Activated CD4-positive, alpha-beta T cell treated with anti-CD3 and anti-CD28 coated beads, Interleukin-2, amount 50 U/mL, for 24 hours (primary cell): ENCODE measurements at regions not wholly inside any gene's neighbourhood (a gene's known extent, or its start where the extent isn't known, plus 50 kb on each side); places are given as distances from the start of the nearest gene placed in this dataset.
"Not testable (repeated sequence)": the region's sequence is repeated elsewhere in the genome, so short reads cannot be mapped to it uniquely, and the experiment has no call there.

Experiments
- DNase-seq, 2 donors: peaks; one replicate each; pipeline ENCODE4 v3.0.0-alpha.2; 2020; ENCODE audit warnings: low read depth in 1 of 2, low spot score in 1 of 2

- DNase-seq, result no peak
Measured at GRCh38 chr13:78160793-78161192, 242.2 kb upstream of the EDNRB start.

GRCh38 chr13:78152415-78152814, 233.8 kb upstream of the EDNRB start:
- no peak for DNase-seq

- DNase-seq, result no peak
Measured at GRCh38 chr13:78147905-78148304, 229.3 kb upstream of the EDNRB start.

- no peak for DNase-seq
Measured at GRCh38 chr13:78145276-78145675, 226.6 kb upstream of the EDNRB start.

GRCh38 chr13:78139765-78140164, 221.1 kb upstream of the EDNRB start:
- no peak for DNase-seq

- no peak for DNase-seq
Measured at GRCh38 chr13:78138756-78139155, 220.1 kb upstream of the EDNRB start.

- DNase-seq, result peak in 1 of 2 donors; percentile 4
Measured at GRCh38 chr13:78137404-78138142, 218.9 kb upstream of the EDNRB start.

GRCh38 chr13:78136966-78137365, 218.3 kb upstream of the EDNRB start:
- DNase-seq, result no peak

- DNase-seq, result no peak
Measured at GRCh38 chr13:78133511-78133910, 214.9 kb upstream of the EDNRB start.

GRCh38 chr13:78131811-78132210, 213.2 kb upstream of the EDNRB start:
- no peak for DNase-seq

- DNase-seq, result no peak
Measured at GRCh38 chr13:78131346-78131745, 212.7 kb upstream of the EDNRB start.

GRCh38 chr13:78129823-78130222, 211.2 kb upstream of the EDNRB start:
- no peak for DNase-seq

- DNase-seq, result no peak
Measured at GRCh38 chr13:78129359-78129758, 210.7 kb upstream of the EDNRB start.

GRCh38 chr13:78121459-78122348, 203.1 kb upstream of the EDNRB start:
- DNase-seq, result peak in 1 of 2 donors; percentile 30

GRCh38 chr13:78121001-78121400, 202.4 kb upstream of the EDNRB start:
- DNase-seq, result no peak

- DNase-seq, result not testable (repeated sequence)
Measured at GRCh38 chr13:78120144-78120543, 201.5 kb upstream of the EDNRB start.

GRCh38 chr13:78117070-78117469, 198.4 kb upstream of the EDNRB start:
- DNase-seq, result not testable (repeated sequence)

GRCh38 chr13:78105656-78106055, 187.0 kb upstream of the EDNRB start:
- no peak for DNase-seq

- no peak for DNase-seq
Measured at GRCh38 chr13:78103936-78104335, 185.3 kb upstream of the EDNRB start.

- no peak for DNase-seq
Measured at GRCh38 chr13:78102741-78103140, 184.1 kb upstream of the EDNRB start.

- no peak for DNase-seq
Measured at GRCh38 chr13:78102121-78102677, 183.6 kb upstream of the EDNRB start.

GRCh38 chr13:78100486-78100885, 181.9 kb upstream of the EDNRB start:
- no peak for DNase-seq
